Keratinocyte (primary cell): ENCODE measurements at regions not wholly inside any gene's neighbourhood (a gene's known extent, or its start where the extent isn't known, plus 50 kb on each side); places are given as distances from the start of the nearest gene placed in this dataset.

ENCODE experiments used
- CTCF ChIP-seq, 3 experiments: IDR thresholded peaks in 1 of 3; conservative IDR thresholded peaks in 1 of 3; optimal IDR thresholded peaks in 1 of 3; 2 replicates in 2 of 3; 3 replicates in 1 of 3; pipeline versions ENCODE3 to v1.5.1; 2011; ENCODE audit warnings: low read length in 3 of 3, mild to moderate bottlenecking in 3 of 3, moderate library complexity in 2 of 3, control low read depth in 1 of 3, inconsistent platforms in 1 of 3; ENCODE audit not compliant: insufficient read depth in 2 of 3; ENCODE audit errors: extremely low read depth in 1 of 3
- EZH2 ChIP-seq: IDR thresholded peaks from one replicate; pipeline ENCODE4 v1.6.1; 2012; ENCODE audit warnings: inconsistent platforms, mild to moderate bottlenecking, low read length, moderate library complexity

GRCh38 chr7:63114371-63114985 lies 884.2 kb upstream of the ZNF722 start:
- TF ChIP-seq CTCF (optimal IDR thresholded peaks at IDR 0.05 in 1 of 3, IDR thresholded peaks at IDR 0.05 in 1 of 3, conservative IDR thresholded peaks at IDR 0.05 in 1 of 3; ENCODE audit: extremely low read depth in 1 of 3, insufficient read depth in 2 of 3, low read length in 3 of 3) (no peak), EZH2 (no peak)
